ENCODE measurements at regions not wholly inside any gene's neighbourhood (a gene's known extent, or its start where the extent isn't known, plus 50 kb on each side); places are given as distances from the start of the nearest gene placed in this dataset.

DNA sequence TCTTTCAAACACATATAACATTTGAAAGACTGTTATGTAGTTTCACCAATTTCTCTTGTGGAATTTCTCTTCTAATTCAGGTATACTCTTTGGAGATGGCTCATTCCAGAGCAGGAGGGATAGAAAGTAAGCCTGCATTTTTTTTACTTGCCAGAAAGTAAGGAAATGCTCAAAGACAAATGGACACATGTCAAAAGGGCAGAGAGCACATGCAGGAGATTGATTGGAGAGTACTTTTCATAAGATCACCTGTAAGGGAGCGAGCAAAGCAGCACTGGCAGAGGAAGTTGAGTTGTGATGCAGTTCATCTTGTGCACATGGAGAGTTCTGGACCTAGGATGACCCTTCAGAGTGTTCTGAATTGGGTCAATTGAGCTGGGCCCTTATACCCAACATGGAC is 51.4 kb upstream of the FBXO33 start:
- Mint-ChIP-seq H3K27ac (ENCODE audit: unreplicated experiment) (no peak overlapping the region), H3K9me3 (peaks cover 8% of the 10 kb centered on the region), H3K4me1 (peaks cover 6% of the 10 kb centered on the region), H3K36me3 (ENCODE audit: low read depth) (no peaks in the 10 kb centered on the region), H3K27me3 (ENCODE audit: low read depth) (no peaks in the 10 kb centered on the region), H3K4me3 (no peak overlapping the region)
- no peak for DNase-seq (ENCODE audit: low read depth, low spot score)
- TF ChIP-seq, protein P1, sequence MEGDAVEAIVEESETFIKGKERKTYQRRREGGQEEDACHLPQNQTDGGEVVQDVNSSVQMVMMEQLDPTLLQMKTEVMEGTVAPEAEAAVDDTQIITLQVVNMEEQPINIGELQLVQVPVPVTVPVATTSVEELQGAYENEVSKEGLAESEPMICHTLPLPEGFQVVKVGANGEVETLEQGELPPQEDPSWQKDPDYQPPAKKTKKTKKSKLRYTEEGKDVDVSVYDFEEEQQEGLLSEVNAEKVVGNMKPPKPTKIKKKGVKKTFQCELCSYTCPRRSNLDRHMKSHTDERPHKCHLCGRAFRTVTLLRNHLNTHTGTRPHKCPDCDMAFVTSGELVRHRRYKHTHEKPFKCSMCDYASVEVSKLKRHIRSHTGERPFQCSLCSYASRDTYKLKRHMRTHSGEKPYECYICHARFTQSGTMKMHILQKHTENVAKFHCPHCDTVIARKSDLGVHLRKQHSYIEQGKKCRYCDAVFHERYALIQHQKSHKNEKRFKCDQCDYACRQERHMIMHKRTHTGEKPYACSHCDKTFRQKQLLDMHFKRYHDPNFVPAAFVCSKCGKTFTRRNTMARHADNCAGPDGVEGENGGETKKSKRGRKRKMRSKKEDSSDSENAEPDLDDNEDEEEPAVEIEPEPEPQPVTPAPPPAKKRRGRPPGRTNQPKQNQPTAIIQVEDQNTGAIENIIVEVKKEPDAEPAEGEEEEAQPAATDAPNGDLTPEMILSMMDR (conservative IDR thresholded peaks at IDR 0.05), result no peak

All from neural crest cell (in vitro differentiated cells).